Activated T-cell treated with anti-CD3 and anti-CD28 coated beads, Interleukin-2, amount 50 U/mL, for 72 hours (primary cell): ENCODE measurements at regions not wholly inside any gene's neighbourhood (a gene's known extent, or its start where the extent isn't known, plus 50 kb on each side); places are given as distances from the start of the nearest gene placed in this dataset.

Experiments used
- ATAC-seq, 2 donors: fragments of 150-1000 bp; cut with Tn5 transposase; replicated peaks in 1 of 2; 2 replicates each; pipeline ENCODE4 v1.10.0; 2021; ENCODE audit warnings: moderate library complexity in 2 of 2, mild to moderate bottlenecking in 1 of 2
- DNase-seq, 2 donors: peaks; one replicate each; pipeline ENCODE4 v3.0.0; 2021 to 2022; ENCODE audit warnings: mixed read lengths in 1 of 2
- H3K27ac Mint-ChIP-seq: one replicate; pipeline ENCODE4 v1.8.0; 2022; ENCODE audit warnings: mild to moderate bottlenecking, moderate library complexity, mixed read lengths
- H3K27me3 Mint-ChIP-seq: one replicate; pipeline ENCODE4 v1.8.0; 2022; ENCODE audit warnings: low read depth, mixed read lengths
- H3K36me3 Mint-ChIP-seq, 2 donors: one replicate each; pipeline ENCODE4 v1.8.0; 2022; ENCODE audit warnings: mixed read lengths in 2 of 2, mild to moderate bottlenecking in 1 of 2; ENCODE audit not compliant: insufficient read depth in 2 of 2
- H3K4me1 Mint-ChIP-seq: one replicate; pipeline ENCODE4 v1.8.0; 2022; ENCODE audit warnings: low read depth, mixed read lengths
- H3K4me3 Mint-ChIP-seq, 2 donors: one replicate each; pipeline ENCODE4 v1.8.0; 2022; ENCODE audit warnings: mild to moderate bottlenecking in 2 of 2, mixed read lengths in 2 of 2, moderate library complexity in 2 of 2
- H3K9me3 Mint-ChIP-seq, 2 donors: one replicate each; pipeline ENCODE4 v1.8.0; 2022; ENCODE audit warnings: mixed read lengths in 2 of 2

GRCh38 chr4:183840311-183840710 lies 64.8 kb upstream of the STOX2 start:
- ATAC-seq (peak; percentile 43 to 59), DNase-seq (peak; percentile 72 to 74)
- Mint-ChIP-seq H3K9me3 (no peaks in the 10 kb centered on the region), H3K4me1 (no peaks in the 10 kb centered on the region), H3K27me3 (peaks cover 15% of the 10 kb centered on the region), H3K4me3 (no peak overlapping the region), H3K36me3 (no peaks in the 10 kb centered on the region), H3K27ac (no peak overlapping the region)

GRCh38 chr4:183841001-183841400 lies 64.1 kb upstream of the STOX2 start:
- ATAC-seq (no peak), DNase-seq (no peak)
- no peaks in the 10 kb centered on the region for H3K4me1 Mint-ChIP-seq
- H3K9me3 Mint-ChIP-seq: no peaks in the 10 kb centered on the region
- no peak overlapping the region for H3K4me3 Mint-ChIP-seq
- peaks cover 16% of the 10 kb centered on the region for H3K27me3 Mint-ChIP-seq
- no peak overlapping the region for H3K27ac Mint-ChIP-seq
- no peaks in the 10 kb centered on the region for H3K36me3 Mint-ChIP-seq

GRCh38 chr4:183842129-183842528 lies 63.0 kb upstream of the STOX2 start:
- Mint-ChIP-seq H3K36me3 (no peaks in the 10 kb centered on the region), H3K4me1 (no peaks in the 10 kb centered on the region)

GRCh38 chr4:183843248-183843671 lies 61.8 kb upstream of the STOX2 start:
- H3K27me3 Mint-ChIP-seq: peaks cover 16% of the 10 kb centered on the region
- H3K9me3 Mint-ChIP-seq: no peaks in the 10 kb centered on the region
- no peak for ATAC-seq
- H3K4me1 Mint-ChIP-seq: no peaks in the 10 kb centered on the region
- no peaks in the 10 kb centered on the region for H3K36me3 Mint-ChIP-seq
- DNase-seq: no peak
- no peak overlapping the region for H3K4me3 Mint-ChIP-seq
- no peak overlapping the region for H3K27ac Mint-ChIP-seq

More at GRCh38 chr4:183842129-183842528, 63.0 kb upstream of the STOX2 start:
- no peak for ATAC-seq
- Mint-ChIP-seq H3K27ac (no peak overlapping the region), H3K4me3 (no peak overlapping the region), H3K9me3 (no peaks in the 10 kb centered on the region), H3K27me3 (peaks cover 16% of the 10 kb centered on the region)
- DNase-seq: no peak

- no peak overlapping the region for H3K4me3 Mint-ChIP-seq
- no peak for ATAC-seq
- no peak overlapping the region for H3K27ac Mint-ChIP-seq
- H3K36me3 Mint-ChIP-seq: no peaks in the 10 kb centered on the region
- H3K4me1 Mint-ChIP-seq: no peaks in the 10 kb centered on the region
- H3K27me3 Mint-ChIP-seq: peaks cover 14% of the 10 kb centered on the region
- no peak for DNase-seq
- H3K9me3 Mint-ChIP-seq: no peaks in the 10 kb centered on the region
These were observed 58.2 kb upstream of the STOX2 start for GRCh38 chr4:183846951-183847350.

- DNase-seq: no peak
These were observed 56.3 kb upstream of the STOX2 start for GRCh38 chr4:183848805-183849204.

GRCh38 chr4:183852910-183853547 lies 52.1 kb upstream of the STOX2 start:
- Mint-ChIP-seq H3K4me3 (no peak overlapping the region), H3K27me3 (peaks cover 12% of the 10 kb centered on the region), H3K27ac (no peak overlapping the region), H3K36me3 (no peaks in the 10 kb centered on the region), H3K4me1 (no peaks in the 10 kb centered on the region), H3K9me3 (no peaks in the 10 kb centered on the region)
- no peak for DNase-seq
- no peak for ATAC-seq

More at GRCh38 chr4:183848805-183849204, 56.3 kb upstream of the STOX2 start:
- Mint-ChIP-seq H3K9me3 (no peaks in the 10 kb centered on the region), H3K27me3 (peaks cover 14% of the 10 kb centered on the region), H3K36me3 (no peaks in the 10 kb centered on the region), H3K4me1 (no peaks in the 10 kb centered on the region), H3K27ac (no peak overlapping the region), H3K4me3 (no peak overlapping the region)
- no peak for ATAC-seq

GRCh38 chr4:183853548-183853940 lies 51.6 kb upstream of the STOX2 start:
- no peak overlapping the region for H3K4me3 Mint-ChIP-seq
- no peaks in the 10 kb centered on the region for H3K4me1 Mint-ChIP-seq
- H3K27ac Mint-ChIP-seq: no peak overlapping the region
- ATAC-seq (no peak), DNase-seq (no peak)
- no peaks in the 10 kb centered on the region for H3K9me3 Mint-ChIP-seq
- H3K27me3 Mint-ChIP-seq: peaks cover 17% of the 10 kb centered on the region
- H3K36me3 Mint-ChIP-seq: no peaks in the 10 kb centered on the region
